GDM1 (cell line): ENCODE measurements at regions not wholly inside any gene's neighbourhood (a gene's known extent, or its start where the extent isn't known, plus 50 kb on each side); places are given as distances from the start of the nearest gene placed in this dataset.
"Not testable (repeated sequence)": the region's sequence is repeated elsewhere in the genome, so short reads cannot be mapped to it uniquely, and the experiment has no call there.

Experiments used
- DNase-seq: peaks from one replicate; lab custom pipeline; 2025; lab: John Stamatoyannopoulos, UW

GRCh38 chr6:62819640-62820039 is 391.6 kb upstream of the FKBP1C start:
- no peak for DNase-seq

- DNase-seq = no peak
Measured at GRCh38 chr6:62808565-62809293, 402.5 kb upstream of the FKBP1C start.

GRCh38 chr6:62805431-62805830 is 405.8 kb upstream of the FKBP1C start:
- no peak for DNase-seq

- no peak for DNase-seq
Measured at GRCh38 chr6:62803094-62803493, 408.2 kb upstream of the FKBP1C start.

GRCh38 chr6:62797190-62797589 is 414.1 kb upstream of the FKBP1C start:
- no peak for DNase-seq

GRCh38 chr6:62775427-62776022 is 435.7 kb upstream of the FKBP1C start:
- DNase-seq = no peak

- DNase-seq = not testable (repeated sequence)
Measured at GRCh38 chr6:62766174-62766573, 445.1 kb upstream of the FKBP1C start.

- DNase-seq = no peak
Measured at GRCh38 chr6:62764841-62765240, 446.4 kb upstream of the FKBP1C start.

GRCh38 chr6:62763125-62763912 is 447.9 kb upstream of the FKBP1C start:
- no peak for DNase-seq

- no peak for DNase-seq
Measured at GRCh38 chr6:62746968-62747367, 460.9 kb upstream of the KHDRBS2 start.

- no peak for DNase-seq
Measured at GRCh38 chr6:62746161-62746560, 460.1 kb upstream of the KHDRBS2 start.

GRCh38 chr6:62740596-62740995 is 454.6 kb upstream of the KHDRBS2 start:
- no peak for DNase-seq

GRCh38 chr6:62740171-62740570 is 454.1 kb upstream of the KHDRBS2 start:
- no peak for DNase-seq

- DNase-seq = no peak
Measured at GRCh38 chr6:62737792-62738191, 451.8 kb upstream of the KHDRBS2 start.

- no peak for DNase-seq
Measured at GRCh38 chr6:62721408-62721807, 435.4 kb upstream of the KHDRBS2 start.

- no peak for DNase-seq
Measured at GRCh38 chr6:62716719-62717118, 430.7 kb upstream of the KHDRBS2 start.

GRCh38 chr6:62714112-62714511 is 428.1 kb upstream of the KHDRBS2 start:
- DNase-seq = no peak

GRCh38 chr6:62711750-62712149 is 425.7 kb upstream of the KHDRBS2 start:
- no peak for DNase-seq

GRCh38 chr6:62707914-62708313 is 421.9 kb upstream of the KHDRBS2 start:
- DNase-seq = no peak

- no peak for DNase-seq
Measured at GRCh38 chr6:62707156-62707555, 421.1 kb upstream of the KHDRBS2 start.

- no peak for DNase-seq
Measured at GRCh38 chr6:62683063-62683462, 397.0 kb upstream of the KHDRBS2 start.

- no peak for DNase-seq
Measured at GRCh38 chr6:62681108-62681507, 395.1 kb upstream of the KHDRBS2 start.

GRCh38 chr6:62672989-62673388 is 387.0 kb upstream of the KHDRBS2 start:
- no peak for DNase-seq
